ENCODE measurements at regions not wholly inside any gene's neighbourhood (a gene's known extent, or its start where the extent isn't known, plus 50 kb on each side); places are given as distances from the start of the nearest gene placed in this dataset.

DNA sequence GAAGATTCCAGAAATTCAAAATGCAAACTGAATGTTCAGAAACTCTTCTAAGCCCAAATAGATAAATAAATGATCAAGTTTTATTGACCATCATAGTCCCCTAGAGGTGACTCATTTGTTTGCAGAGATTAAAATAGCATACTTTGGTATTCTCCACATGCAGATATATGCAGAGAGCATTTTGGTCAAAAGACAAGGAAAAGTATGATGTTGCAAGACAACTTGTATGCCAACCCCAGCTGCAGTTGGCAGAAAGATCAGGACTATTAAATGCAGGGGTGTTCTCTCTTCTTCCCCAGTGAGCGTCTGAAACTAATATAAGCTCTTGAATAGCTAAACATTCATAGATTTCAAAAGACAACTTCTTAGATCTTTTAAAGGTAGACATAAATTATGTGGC is 404.9 kb downstream of the LTN1 start:
- TF ChIP-seq, protein P1, sequence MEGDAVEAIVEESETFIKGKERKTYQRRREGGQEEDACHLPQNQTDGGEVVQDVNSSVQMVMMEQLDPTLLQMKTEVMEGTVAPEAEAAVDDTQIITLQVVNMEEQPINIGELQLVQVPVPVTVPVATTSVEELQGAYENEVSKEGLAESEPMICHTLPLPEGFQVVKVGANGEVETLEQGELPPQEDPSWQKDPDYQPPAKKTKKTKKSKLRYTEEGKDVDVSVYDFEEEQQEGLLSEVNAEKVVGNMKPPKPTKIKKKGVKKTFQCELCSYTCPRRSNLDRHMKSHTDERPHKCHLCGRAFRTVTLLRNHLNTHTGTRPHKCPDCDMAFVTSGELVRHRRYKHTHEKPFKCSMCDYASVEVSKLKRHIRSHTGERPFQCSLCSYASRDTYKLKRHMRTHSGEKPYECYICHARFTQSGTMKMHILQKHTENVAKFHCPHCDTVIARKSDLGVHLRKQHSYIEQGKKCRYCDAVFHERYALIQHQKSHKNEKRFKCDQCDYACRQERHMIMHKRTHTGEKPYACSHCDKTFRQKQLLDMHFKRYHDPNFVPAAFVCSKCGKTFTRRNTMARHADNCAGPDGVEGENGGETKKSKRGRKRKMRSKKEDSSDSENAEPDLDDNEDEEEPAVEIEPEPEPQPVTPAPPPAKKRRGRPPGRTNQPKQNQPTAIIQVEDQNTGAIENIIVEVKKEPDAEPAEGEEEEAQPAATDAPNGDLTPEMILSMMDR (conservative IDR thresholded peaks at IDR 0.05) = peak; percentile 11
- TF ChIP-seq ZFX (IDR thresholded peaks at IDR 0.05) = no peak
